SK-N-SH treated with all-trans-retinoic acid at 6 μM for 48 hours (cell line): ENCODE measurements at regions not wholly inside any gene's neighbourhood (a gene's known extent, or its start where the extent isn't known, plus 50 kb on each side); places are given as distances from the start of the nearest gene placed in this dataset.

ENCODE experiments used
- ESRRG ChIP-seq: fragments of 250-450 bp; sonication (Bioruptor Pico); IDR thresholded peaks from 2 replicates; pipeline ENCODE4 v1.6.1; 2021; ENCODE audit warnings: mild to moderate bottlenecking
- ISL1 ChIP-seq: fragments of 250-450 bp; sonication (Bioruptor Pico); IDR thresholded peaks from 2 replicates; pipeline ENCODE4 v2.1.2; 2022; ENCODE audit warnings: mild to moderate bottlenecking, moderate library complexity
- SNAI2 ChIP-seq: fragments of 250-450 bp; sonication (Bioruptor Pico); IDR thresholded peaks from 2 replicates; pipeline ENCODE4 v1.5.0; 2020; ENCODE audit warnings: mild to moderate bottlenecking, moderate library complexity
- ZC3H10 ChIP-seq: fragments of 250-450 bp; sonication (Bioruptor Pico); IDR thresholded peaks from 2 replicates; pipeline ENCODE4 v1.5.1; 2021; ENCODE audit warnings: mild to moderate bottlenecking, moderate library complexity
- ZFP3 ChIP-seq: fragments of 250-450 bp; sonication (Bioruptor Pico); IDR thresholded peaks from 2 replicates; pipeline ENCODE4 v1.5.0; 2020; ENCODE audit warnings: mild to moderate bottlenecking, moderate library complexity
- TF ChIP-seq, protein P1 (sequence below): fragments of 250-450 bp; sonication (Bioruptor Pico); IDR thresholded peaks from 2 replicates; pipeline ENCODE4 v1.8.0; 2020; ENCODE audit warnings: mild to moderate bottlenecking, moderate library complexity, borderline replicate concordance
- TF ChIP-seq, protein P2 (sequence below): fragments of 250-450 bp; sonication (Bioruptor Pico); IDR thresholded peaks from 2 replicates; pipeline ENCODE4 v1.8.0; 2021; ENCODE audit warnings: low read depth, mild to moderate bottlenecking, moderate library complexity, borderline replicate concordance

DNA sequence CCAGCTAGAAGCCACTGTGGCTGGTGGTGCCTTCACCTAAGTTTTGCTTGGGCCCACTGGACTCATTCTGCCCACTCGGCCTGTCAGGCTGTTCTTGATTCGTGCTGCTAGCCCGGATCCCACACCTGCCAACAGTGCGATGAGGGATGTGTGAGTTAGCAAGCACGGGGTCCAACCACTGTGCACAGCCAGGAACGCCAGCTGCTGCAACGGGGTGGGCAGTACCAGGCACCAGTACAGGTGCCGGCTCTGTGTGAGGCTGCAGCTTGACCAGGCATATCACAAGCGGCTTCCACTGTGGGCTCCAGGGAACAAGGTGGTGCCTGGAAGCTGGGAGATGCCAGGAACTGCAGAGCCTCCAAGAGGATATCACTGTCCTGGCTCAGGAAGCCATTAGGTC is 481.2 kb downstream of the OTOL1 start:
- TF ChIP-seq ISL1 (CRISPR knock-in tag) (no peak), ESRRG (CRISPR knock-in tag) (no peak), ZFP3 (CRISPR knock-in tag) (no peak), SNAI2 (CRISPR knock-in tag) (no peak), ZC3H10 (no peak)
- TF ChIP-seq, protein P1, sequence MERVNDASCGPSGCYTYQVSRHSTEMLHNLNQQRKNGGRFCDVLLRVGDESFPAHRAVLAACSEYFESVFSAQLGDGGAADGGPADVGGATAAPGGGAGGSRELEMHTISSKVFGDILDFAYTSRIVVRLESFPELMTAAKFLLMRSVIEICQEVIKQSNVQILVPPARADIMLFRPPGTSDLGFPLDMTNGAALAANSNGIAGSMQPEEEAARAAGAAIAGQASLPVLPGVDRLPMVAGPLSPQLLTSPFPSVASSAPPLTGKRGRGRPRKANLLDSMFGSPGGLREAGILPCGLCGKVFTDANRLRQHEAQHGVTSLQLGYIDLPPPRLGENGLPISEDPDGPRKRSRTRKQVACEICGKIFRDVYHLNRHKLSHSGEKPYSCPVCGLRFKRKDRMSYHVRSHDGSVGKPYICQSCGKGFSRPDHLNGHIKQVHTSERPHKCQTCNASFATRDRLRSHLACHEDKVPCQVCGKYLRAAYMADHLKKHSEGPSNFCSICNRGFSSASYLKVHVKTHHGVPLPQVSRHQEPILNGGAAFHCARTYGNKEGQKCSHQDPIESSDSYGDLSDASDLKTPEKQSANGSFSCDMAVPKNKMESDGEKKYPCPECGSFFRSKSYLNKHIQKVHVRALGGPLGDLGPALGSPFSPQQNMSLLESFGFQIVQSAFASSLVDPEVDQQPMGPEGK (CRISPR knock-in tag), result no peak
- TF ChIP-seq, protein P2, sequence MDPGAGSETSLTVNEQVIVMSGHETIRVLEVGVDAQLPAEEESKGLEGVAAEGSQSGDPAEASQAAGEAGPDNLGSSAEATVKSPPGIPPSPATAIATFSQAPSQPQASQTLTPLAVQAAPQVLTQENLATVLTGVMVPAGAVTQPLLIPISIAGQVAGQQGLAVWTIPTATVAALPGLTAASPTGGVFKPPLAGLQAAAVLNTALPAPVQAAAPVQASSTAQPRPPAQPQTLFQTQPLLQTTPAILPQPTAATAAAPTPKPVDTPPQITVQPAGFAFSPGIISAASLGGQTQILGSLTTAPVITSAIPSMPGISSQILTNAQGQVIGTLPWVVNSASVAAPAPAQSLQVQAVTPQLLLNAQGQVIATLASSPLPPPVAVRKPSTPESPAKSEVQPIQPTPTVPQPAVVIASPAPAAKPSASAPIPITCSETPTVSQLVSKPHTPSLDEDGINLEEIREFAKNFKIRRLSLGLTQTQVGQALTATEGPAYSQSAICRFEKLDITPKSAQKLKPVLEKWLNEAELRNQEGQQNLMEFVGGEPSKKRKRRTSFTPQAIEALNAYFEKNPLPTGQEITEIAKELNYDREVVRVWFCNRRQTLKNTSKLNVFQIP (CRISPR knock-in tag), result no peak
